HEK293 (cell line): ENCODE measurements at regions not wholly inside any gene's neighbourhood (a gene's known extent, or its start where the extent isn't known, plus 50 kb on each side); places are given as distances from the start of the nearest gene placed in this dataset.
A peak's percentile ranks its signal among the peaks of the same experiment; 100 is the strongest.

Experiments used
- CTCF ChIA-PET: fragments of 350-600 bp; formaldehyde crosslinking; extraction: SDS; loops from one replicate; lab custom pipeline; 2021; ENCODE audit warnings: antibody characterized with exemption; lab: Yijun Ruan, JAX
- POLR2A ChIA-PET: fragments of 300-600 bp; formaldehyde crosslinking; extraction: SDS; loops from one replicate; lab custom pipeline; 2020; ENCODE audit warnings: antibody characterized with exemption, inconsistent platforms; lab: Yijun Ruan, JAX
- H3K27ac ChIP-seq: fragments of 200-500 bp; sonication (Bioruptor generic); 2 replicates; pipeline ENCODE4 v1.5.1; 2014; ENCODE audit warnings: low read depth, low read length, control low read depth, inconsistent platforms; ENCODE audit errors: extremely low read depth
- H3K36me3 ChIP-seq, 2 experiments: fragments of 200-500 bp in 1 of 2; sonication (Bioruptor generic) in 1 of 2; 1 replicate in 1 of 2; 2 replicates in 1 of 2; pipeline ENCODE4 v1.5.1; 2014 to 2017; ENCODE audit warnings: inconsistent platforms in 2 of 2, low read length in 2 of 2; ENCODE audit not compliant: control insufficient read depth in 2 of 2, insufficient read depth in 1 of 2
- H3K4me1 ChIP-seq: fragments of 200-500 bp; sonication (Bioruptor generic); 2 replicates; pipeline ENCODE4 v1.5.1; 2014; ENCODE audit warnings: mild to moderate bottlenecking, low read length, inconsistent platforms; ENCODE audit not compliant: control insufficient read depth, insufficient read depth
- H3K4me3 ChIP-seq: 2 replicates; pipeline ENCODE4 v1.5.1; 2011; ENCODE audit warnings: low read depth, mild to moderate bottlenecking, control low read depth, low read length, moderate library complexity
- H3K9me3 ChIP-seq: fragments of 200-500 bp; sonication (Bioruptor generic); 2 replicates; pipeline ENCODE4 v1.5.1; 2014; ENCODE audit warnings: low read depth, low read length, inconsistent platforms; ENCODE audit not compliant: control insufficient read depth, insufficient read depth
- MYNN ChIP-seq: fragments of 450-650 bp; formaldehyde crosslinking; IDR thresholded peaks from 2 replicates; pipeline ENCODE4 v1.5.1; 2016; ENCODE audit warnings: missing biosample characterization, missing genetic modification characterization, borderline replicate concordance
- REPIN1 ChIP-seq: fragments of 450-650 bp; formaldehyde crosslinking; IDR thresholded peaks from 2 replicates; pipeline ENCODE4 v1.5.1; 2017; ENCODE audit warnings: missing biosample characterization, missing genetic modification characterization, low read depth
- SP2 ChIP-seq: fragments of 450-650 bp; formaldehyde crosslinking; IDR thresholded peaks from 2 replicates; pipeline ENCODE4 v1.5.1; 2016; ENCODE audit warnings: missing biosample characterization, missing genetic modification characterization
- TSHZ1 ChIP-seq: fragments of 450-650 bp; formaldehyde crosslinking; IDR thresholded peaks from 2 replicates; pipeline ENCODE4 v1.5.1; 2016; ENCODE audit warnings: missing biosample characterization, missing genetic modification characterization, borderline replicate concordance
- YY1 ChIP-seq: fragments of 450-650 bp; formaldehyde crosslinking; IDR thresholded peaks from 2 replicates; pipeline ENCODE4 v1.5.1; 2018; ENCODE audit warnings: missing biosample characterization, missing genetic modification characterization
- ZBTB8A ChIP-seq: fragments of 450-650 bp; formaldehyde crosslinking; IDR thresholded peaks from 2 replicates; pipeline ENCODE4 v1.5.1; 2016; ENCODE audit warnings: missing biosample characterization, missing genetic modification characterization
- ZFHX2 ChIP-seq: fragments of 450-650 bp; formaldehyde crosslinking; conservative IDR thresholded peaks from 2 replicates; pipeline ENCODE4 v1.5.1; 2016; ENCODE audit warnings: missing biosample characterization, missing genetic modification characterization
- ZNF114 ChIP-seq: fragments of 450-650 bp; formaldehyde crosslinking; IDR thresholded peaks from 2 replicates; pipeline ENCODE4 v1.5.0; 2017; ENCODE audit warnings: missing biosample characterization, missing genetic modification characterization
- ZNF146 ChIP-seq: fragments of 450-650 bp; formaldehyde crosslinking; IDR thresholded peaks from 2 replicates; pipeline ENCODE4 v1.5.1; 2016; ENCODE audit warnings: missing biosample characterization, missing genetic modification characterization
- ZNF16 ChIP-seq: fragments of 450-650 bp; formaldehyde crosslinking; IDR thresholded peaks from 2 replicates; pipeline ENCODE4 v1.5.1; 2016; ENCODE audit warnings: low read depth, missing biosample characterization, missing genetic modification characterization
- ZNF324 ChIP-seq: fragments of 450-650 bp; formaldehyde crosslinking; IDR thresholded peaks from 2 replicates; pipeline ENCODE4 v1.5.1; 2016; ENCODE audit warnings: missing biosample characterization, missing genetic modification characterization
- ZNF341 ChIP-seq: fragments of 450-650 bp; formaldehyde crosslinking; IDR thresholded peaks from 2 replicates; pipeline ENCODE4; 2016; ENCODE audit warnings: low read depth, missing biosample characterization, missing genetic modification characterization
- ZNF416 ChIP-seq: fragments of 450-650 bp; formaldehyde crosslinking; IDR thresholded peaks from 2 replicates; pipeline ENCODE4 v1.5.1; 2016; ENCODE audit warnings: missing biosample characterization, missing genetic modification characterization
- ZNF560 ChIP-seq: fragments of 450-650 bp; formaldehyde crosslinking; IDR thresholded peaks from 2 replicates; pipeline ENCODE4 v1.5.1; 2017; ENCODE audit warnings: missing biosample characterization, missing genetic modification characterization, borderline replicate concordance
- ZNF580 ChIP-seq: fragments of 450-650 bp; formaldehyde crosslinking; IDR thresholded peaks from 2 replicates; pipeline ENCODE4 v1.5.1; 2016; ENCODE audit warnings: missing biosample characterization, missing genetic modification characterization
- ZNF596 ChIP-seq: fragments of 450-650 bp; IDR thresholded peaks from 2 replicates; pipeline ENCODE4 v1.5.0; 2018; ENCODE audit warnings: missing biosample characterization, mild to moderate bottlenecking, missing genetic modification characterization, moderate library complexity
- ZNF623 ChIP-seq: fragments of 450-650 bp; formaldehyde crosslinking; IDR thresholded peaks from 2 replicates; pipeline ENCODE4 v1.5.1; 2016; ENCODE audit warnings: missing biosample characterization, missing genetic modification characterization
- ZNF624 ChIP-seq: fragments of 450-650 bp; formaldehyde crosslinking; IDR thresholded peaks from 2 replicates; pipeline ENCODE4 v1.5.1; 2017; ENCODE audit warnings: missing biosample characterization, missing genetic modification characterization
- ZNF658 ChIP-seq: fragments of 450-650 bp; formaldehyde crosslinking; IDR thresholded peaks from 2 replicates; pipeline ENCODE4; 2016; ENCODE audit warnings: missing biosample characterization, missing genetic modification characterization
- ZNF704 ChIP-seq: fragments of 450-650 bp; formaldehyde crosslinking; IDR thresholded peaks from 2 replicates; pipeline ENCODE4 v1.5.1; 2016; ENCODE audit warnings: missing biosample characterization, missing genetic modification characterization
- ZSCAN30 ChIP-seq: fragments of 450-650 bp; IDR thresholded peaks from 2 replicates; pipeline ENCODE4 v1.5.1; 2018; ENCODE audit warnings: missing biosample characterization, mild to moderate bottlenecking, missing genetic modification characterization, moderate library complexity

GRCh38 chr6:40307712-40308111, 279.5 kb downstream of the LRFN2 start:
- H3K9me3 ChIP-seq, result no peaks in the 10 kb centered on the region
- H3K4me1 ChIP-seq, result no peaks in the 10 kb centered on the region
- POLR2A ChIA-PET, result no interaction called here
- H3K27ac ChIP-seq, result no peak overlapping the region
- H3K4me3 ChIP-seq, result no peak overlapping the region
- H3K36me3 ChIP-seq, result no peaks in the 10 kb centered on the region
- TF ChIP-seq ZNF146 (tag by site-specific recombination) (no peak), ZNF704 (tag by site-specific recombination) (no peak), MYNN (tag by site-specific recombination) (no peak), ZFHX2 (tag by site-specific recombination) (no peak), ZSCAN30 (no peak), ZNF658 (tag by site-specific recombination) (no peak), ZNF324 (tag by site-specific recombination) (no peak), ZNF623 (tag by site-specific recombination) (no peak), ZNF596 (tag by site-specific recombination) (no peak), YY1 (tag by site-specific recombination) (no peak), ZNF416 (tag by site-specific recombination) (no peak), ZNF560 (tag by site-specific recombination) (no peak), ZNF114 (tag by site-specific recombination) (no peak), REPIN1 (tag by site-specific recombination) (no peak), SP2 (tag by site-specific recombination) (no peak), ZNF624 (tag by site-specific recombination) (no peak), TSHZ1 (tag by site-specific recombination) (no peak), ZNF341 (tag by site-specific recombination) (no peak), ZNF580 (tag by site-specific recombination) (no peak), ZBTB8A (tag by site-specific recombination) (no peak)
- CTCF ChIA-PET, result interaction anchor here (0.5 to 3.9 kb wide), 11 partner anchors 8 to 946 kb away, joined by 3 to 28 read pairs (median 4); no protein-coding TSS in a partner anchor

- POLR2A ChIA-PET, result no interaction called here
- H3K27ac ChIP-seq, result no peak overlapping the region
- no peaks in the 10 kb centered on the region for H3K9me3 ChIP-seq
- CTCF ChIA-PET, result interaction anchor here (0.7 to 0.9 kb wide), 3 partner anchors 10 to 326 kb away, joined by 3 to 4 read pairs (median 3); no protein-coding TSS in a partner anchor
- TF ChIP-seq ZFHX2 (tag by site-specific recombination) (peak; percentile 31; the same call in 1 of the 2 replicates), ZNF16 (tag by site-specific recombination) (no peak)
- H3K4me1 ChIP-seq, result no peaks in the 10 kb centered on the region
- no peak overlapping the region for H3K4me3 ChIP-seq
- H3K36me3 ChIP-seq, result no peaks in the 10 kb centered on the region
These were observed 284.2 kb downstream of the LRFN2 start for GRCh38 chr6:40302856-40303454.
